Liver (tissue), 3 donors: ENCODE measurements at regions not wholly inside any gene's neighbourhood (a gene's known extent, or its start where the extent isn't known, plus 50 kb on each side); places are given as distances from the start of the nearest gene placed in this dataset.

Experiments
- CTCF ChIP-seq: fragments of 150-350 bp; IDR thresholded peaks from 2 replicates; pipeline ENCODE4 v1.5.1; 2017; ENCODE audit warnings: improper control_type of control experiment, low read depth, low read length; ENCODE audit not compliant: missing input control
- FOXA1 ChIP-seq: IDR thresholded peaks from 2 replicates; pipeline ENCODE4 v1.6.1; 2016; ENCODE audit warnings: antibody characterized with exemption
- HNF4G ChIP-seq: IDR thresholded peaks from 2 replicates; pipeline ENCODE4 v1.6.1; 2016; ENCODE audit warnings: antibody characterized with exemption
- JUND ChIP-seq, 2 donors: IDR thresholded peaks; 2 replicates each; pipeline ENCODE4 v1.6.1; 2016; ENCODE audit warnings: antibody characterized with exemption in 2 of 2
- MAX ChIP-seq: IDR thresholded peaks from 2 replicates; pipeline ENCODE4 v1.6.1; 2016; ENCODE audit warnings: antibody characterized with exemption
- NR2F2 ChIP-seq: IDR thresholded peaks from 2 replicates; pipeline ENCODE4 v1.6.1; 2016; ENCODE audit warnings: antibody characterized with exemption
- REST ChIP-seq: IDR thresholded peaks from 2 replicates; pipeline ENCODE4 v1.6.1; 2016; ENCODE audit warnings: antibody characterized with exemption, mild to moderate bottlenecking
- TAF1 ChIP-seq: conservative IDR thresholded peaks from 2 replicates; pipeline ENCODE4 v1.6.1; 2016; ENCODE audit warnings: antibody characterized with exemption, mild to moderate bottlenecking
- YY1 ChIP-seq: IDR thresholded peaks from 2 replicates; pipeline ENCODE4 v1.6.1; 2016; ENCODE audit warnings: antibody characterized with exemption, mild to moderate bottlenecking
- donor health status: healthy.
- donor health status: healthy.

- TF ChIP-seq YY1 (no peak), CTCF (no peak), JUND (IDR thresholded peaks at IDR 0.05) (no peak), MAX (no peak), REST (no peak), TAF1 (no peak), FOXA1 (no peak), NR2F2 (no peak), HNF4G (no peak)
Observed at GRCh38 chr2:57867730-57868129, 178.9 kb upstream of the VRK2 start.
